CD8-positive, alpha-beta memory T cell (primary cell): ENCODE measurements at regions not wholly inside any gene's neighbourhood (a gene's known extent, or its start where the extent isn't known, plus 50 kb on each side); places are given as distances from the start of the nearest gene placed in this dataset.
"Not testable (repeated sequence)": the region's sequence is repeated elsewhere in the genome, so short reads cannot be mapped to it uniquely, and the experiment has no call there.

Experiments used
- CTCF ChIA-PET: fragments of 350-600 bp; sonication (Branson Sonifier 250); formaldehyde crosslinking; loops from one replicate; lab custom pipeline; 2021; ENCODE audit warnings: antibody characterized with exemption; lab: Charles Lee
- POLR2A ChIA-PET: fragments of 350-600 bp; sonication (Branson Sonifier 250); formaldehyde crosslinking; loops from one replicate; lab custom pipeline; 2021; ENCODE audit warnings: antibody characterized with exemption; lab: Charles Lee
- DNase-seq, 5 donors: peaks; one replicate each; pipeline versions ENCODE4 v3.0.0 to v3.0.0-alpha.2; 2020 to 2022; ENCODE audit warnings: mixed read lengths in 1 of 5
- H3K27ac ChIP-seq: one replicate; pipeline ENCODE4 v1.7.0; 2013; ENCODE audit warnings: low read depth, mild to moderate bottlenecking, low read length, moderate library complexity
- H3K27me3 ChIP-seq: 2 replicates; pipeline ENCODE4 v1.7.0; 2013; ENCODE audit warnings: low read length, mild to moderate bottlenecking; ENCODE audit not compliant: insufficient read depth, poor library complexity, severe bottlenecking
- H3K36me3 ChIP-seq: 2 replicates; pipeline ENCODE4 v1.7.0; 2013; ENCODE audit warnings: mild to moderate bottlenecking, low read length, moderate library complexity; ENCODE audit not compliant: insufficient read depth
- H3K4me1 ChIP-seq: 2 replicates; pipeline ENCODE4 v1.7.0; 2013; ENCODE audit warnings: mild to moderate bottlenecking, low read length, moderate library complexity; ENCODE audit not compliant: insufficient read depth
- H3K4me3 ChIP-seq: 2 replicates; pipeline ENCODE4 v1.7.0; 2013; ENCODE audit warnings: mild to moderate bottlenecking, low read length
- H3K9me3 ChIP-seq: 2 replicates; pipeline ENCODE4 v1.7.0; 2013; ENCODE audit warnings: mild to moderate bottlenecking, low read length
- H3K27ac Mint-ChIP-seq, 8 donors: one replicate each; pipeline ENCODE4 v1.8.0; 2020 to 2021; ENCODE audit warnings: mixed read lengths in 8 of 8, mild to moderate bottlenecking in 6 of 8, inconsistent platforms in 3 of 8, moderate library complexity in 3 of 8
- H3K27me3 Mint-ChIP-seq, 2 donors: one replicate each; pipeline ENCODE4 v1.8.0; 2020 to 2021; ENCODE audit warnings: mixed read lengths in 2 of 2, mild to moderate bottlenecking in 1 of 2, moderate library complexity in 1 of 2
- H3K36me3 Mint-ChIP-seq, 3 donors: one replicate each; pipeline ENCODE4 v1.8.0; 2020 to 2021; ENCODE audit warnings: mixed read lengths in 3 of 3, inconsistent platforms in 1 of 3, mild to moderate bottlenecking in 1 of 3
- H3K4me1 Mint-ChIP-seq, 3 donors: one replicate each; pipeline ENCODE4 v1.8.0; 2020 to 2021; ENCODE audit warnings: mixed read lengths in 3 of 3, inconsistent platforms in 1 of 3, mild to moderate bottlenecking in 1 of 3
- H3K4me3 Mint-ChIP-seq, 7 donors: one replicate each; pipeline ENCODE4 v1.8.0; 2020 to 2021; ENCODE audit warnings: mixed read lengths in 7 of 7, mild to moderate bottlenecking in 6 of 7, moderate library complexity in 4 of 7, inconsistent platforms in 2 of 7
- H3K9me3 Mint-ChIP-seq, 5 donors: one replicate each; pipeline ENCODE4 v1.8.0; 2020 to 2022; ENCODE audit warnings: mixed read lengths in 5 of 5, mild to moderate bottlenecking in 3 of 5, moderate library complexity in 2 of 5, inconsistent platforms in 1 of 5

DNA sequence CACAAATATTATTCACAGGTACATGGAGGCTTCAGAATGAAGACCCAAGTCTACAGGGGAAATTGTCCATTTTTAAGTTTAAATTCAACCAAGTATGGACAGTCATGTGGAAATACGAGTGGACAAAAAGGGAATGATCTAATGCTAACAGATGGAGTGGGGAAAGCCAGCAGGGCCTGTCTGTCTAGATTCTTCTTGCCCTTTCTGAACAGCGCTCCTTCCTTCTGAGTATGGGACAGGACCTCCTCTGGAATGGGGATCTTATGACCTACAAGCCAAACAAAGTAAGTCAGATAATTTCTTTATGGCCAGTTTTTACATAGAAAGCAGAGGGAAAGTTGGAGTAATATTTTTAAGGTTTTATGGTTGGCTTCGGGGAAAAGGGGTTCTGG, 119.8 kb upstream of the NEK6 start:
- Mint-ChIP-seq H3K4me3 (no peak overlapping the region), H3K9me3 (no peaks in the 10 kb centered on the region), H3K36me3 (no peaks in the 10 kb centered on the region), H3K27ac (peak overlapping the region in 1 of 8 donors; percentile 47), H3K27me3 (peaks cover 0 to 4% of the 10 kb centered on the region in 2 donors), H3K4me1 (peaks cover 0 to 1% (median 0%) of the 10 kb centered on the region in 3 donors)
- no peaks in the 10 kb centered on the region for H3K36me3 ChIP-seq
- no peak for DNase-seq
- H3K27ac ChIP-seq: no peak overlapping the region
- no peak overlapping the region for H3K4me3 ChIP-seq
- CTCF ChIA-PET: no interaction called here
- H3K27me3 ChIP-seq: no peaks in the 10 kb centered on the region
- POLR2A ChIA-PET: no interaction called here
- H3K4me1 ChIP-seq: no peaks in the 10 kb centered on the region
- no peaks in the 10 kb centered on the region for H3K9me3 ChIP-seq

DNA sequence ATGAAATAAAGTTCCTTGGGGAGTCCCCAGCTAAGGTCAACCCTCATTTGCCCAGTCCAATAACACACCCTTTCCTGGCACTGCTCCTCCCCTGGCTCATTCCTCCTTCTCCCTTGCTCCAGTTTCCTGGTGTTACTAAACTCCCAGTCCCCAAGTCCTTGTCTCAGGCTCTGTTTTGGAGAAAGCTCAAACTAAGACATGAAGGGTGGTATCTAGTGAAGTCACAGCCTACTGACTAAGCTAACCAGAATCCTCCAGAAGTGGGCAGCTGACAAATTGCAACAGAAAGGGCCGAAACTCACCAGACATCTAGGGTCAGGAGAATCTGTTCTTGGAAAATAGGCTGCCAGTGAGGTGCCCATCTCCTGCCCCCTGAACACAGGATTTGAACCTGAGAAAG, 118.7 kb upstream of the NEK6 start:
- Histone ChIP-seq H3K4me3 (no peak overlapping the region), H3K4me1 (no peaks in the 10 kb centered on the region), H3K27me3 (no peaks in the 10 kb centered on the region), H3K9me3 (no peaks in the 10 kb centered on the region), H3K36me3 (no peaks in the 10 kb centered on the region), H3K27ac (no peak overlapping the region)
- Mint-ChIP-seq H3K4me1 (no peaks in the 10 kb centered on the region), H3K4me3 (no peak overlapping the region), H3K9me3 (no peaks in the 10 kb centered on the region), H3K36me3 (no peaks in the 10 kb centered on the region), H3K27ac (peak overlapping the region in 2 of 8 donors; percentile 23 to 57), H3K27me3 (peaks cover 0 to 2% of the 10 kb centered on the region in 2 donors)
- no peak for DNase-seq
- POLR2A ChIA-PET: no interaction called here
- CTCF ChIA-PET: interaction anchor here (0.6 kb wide), 1 partner anchor 20 kb away, joined by 3 read pairs; no protein-coding TSS in a partner anchor

DNA sequence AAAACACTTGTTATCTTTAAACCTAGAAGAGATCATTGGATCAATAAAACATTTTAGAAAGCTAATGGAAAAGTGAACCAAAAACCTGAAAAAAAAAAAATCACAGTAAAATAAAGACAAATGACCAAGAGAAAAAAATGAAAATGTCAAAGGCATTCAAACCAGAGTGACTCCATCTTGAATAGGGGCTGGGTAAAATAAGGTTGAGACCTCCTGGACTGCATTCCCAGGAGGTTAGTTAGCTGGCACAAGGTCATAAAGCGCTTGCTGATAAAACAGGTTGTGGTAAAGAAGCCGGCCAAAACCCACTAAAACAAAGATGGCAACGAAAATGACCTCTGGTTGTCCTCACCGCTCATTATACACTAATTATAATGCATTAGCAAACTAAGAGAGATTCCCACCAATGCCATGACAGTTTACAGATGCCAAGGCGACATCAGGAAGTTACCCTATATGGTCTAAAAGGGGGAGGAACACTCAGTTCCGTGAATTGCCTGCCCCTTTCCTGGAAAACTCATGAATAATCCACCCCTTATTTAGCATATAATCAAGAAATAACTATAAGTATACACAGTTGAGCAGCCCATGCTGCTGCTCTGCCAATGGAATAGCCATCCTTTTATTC, 116.7 kb upstream of the NEK6 start:
- no peaks in the 10 kb centered on the region for H3K27me3 ChIP-seq
- Mint-ChIP-seq H3K27ac (peak overlapping the region in 1 of 8 donors; percentile 30), H3K9me3 (no peaks in the 10 kb centered on the region), H3K4me3 (no peak overlapping the region), H3K36me3 (no peaks in the 10 kb centered on the region), H3K4me1 (no peaks in the 10 kb centered on the region), H3K27me3 (no peaks in the 10 kb centered on the region)
- no peaks in the 10 kb centered on the region for H3K9me3 ChIP-seq
- no peaks in the 10 kb centered on the region for H3K36me3 ChIP-seq
- ChIA-PET CTCF (no interaction called here), POLR2A (interaction anchor here (0.7 kb wide), 1 partner anchor 54 kb away, joined by 3 read pairs; no protein-coding TSS in a partner anchor)
- no peak overlapping the region for H3K4me3 ChIP-seq
- no peak overlapping the region for H3K27ac ChIP-seq
- no peaks in the 10 kb centered on the region for H3K4me1 ChIP-seq
- DNase-seq: no peak

DNA sequence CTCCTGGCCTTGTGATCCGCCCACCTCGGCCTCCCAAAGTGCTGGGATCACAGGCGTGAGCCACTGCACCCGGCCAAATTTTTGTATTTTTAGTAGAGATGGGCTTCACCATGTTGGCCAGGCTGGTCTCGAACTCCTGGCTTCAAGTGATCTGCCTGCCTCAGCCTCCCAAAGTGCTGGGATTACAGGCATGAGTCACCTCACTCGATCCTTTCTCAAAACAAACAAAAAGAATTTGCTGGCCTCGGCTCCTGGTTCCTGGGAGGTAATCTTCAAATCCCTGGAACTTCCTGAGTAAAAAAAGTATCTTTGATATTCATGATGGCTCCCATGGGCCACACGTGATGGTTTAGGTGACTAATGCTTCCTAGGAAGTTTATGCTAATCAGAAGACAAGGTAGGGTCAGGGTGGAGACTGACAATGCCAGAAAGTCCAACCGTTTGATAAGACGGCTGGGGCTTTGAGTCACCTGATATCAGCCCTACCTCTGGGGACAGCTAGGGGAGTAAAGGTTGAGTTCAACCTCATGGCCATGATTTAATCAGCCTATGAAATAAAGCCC, 113.1 kb upstream of the NEK6 start:
- H3K4me3 Mint-ChIP-seq, CTCF ChIA-PET, H3K4me3 ChIP-seq, H3K27me3 Mint-ChIP-seq, H3K36me3 ChIP-seq, H3K27ac ChIP-seq, H3K36me3 Mint-ChIP-seq, H3K9me3 ChIP-seq, POLR2A ChIA-PET, DNase-seq, H3K27me3 ChIP-seq, H3K4me1 Mint-ChIP-seq, H3K9me3 Mint-ChIP-seq, H3K27ac Mint-ChIP-seq, H3K4me1 ChIP-seq: not testable (repeated sequence)

DNA sequence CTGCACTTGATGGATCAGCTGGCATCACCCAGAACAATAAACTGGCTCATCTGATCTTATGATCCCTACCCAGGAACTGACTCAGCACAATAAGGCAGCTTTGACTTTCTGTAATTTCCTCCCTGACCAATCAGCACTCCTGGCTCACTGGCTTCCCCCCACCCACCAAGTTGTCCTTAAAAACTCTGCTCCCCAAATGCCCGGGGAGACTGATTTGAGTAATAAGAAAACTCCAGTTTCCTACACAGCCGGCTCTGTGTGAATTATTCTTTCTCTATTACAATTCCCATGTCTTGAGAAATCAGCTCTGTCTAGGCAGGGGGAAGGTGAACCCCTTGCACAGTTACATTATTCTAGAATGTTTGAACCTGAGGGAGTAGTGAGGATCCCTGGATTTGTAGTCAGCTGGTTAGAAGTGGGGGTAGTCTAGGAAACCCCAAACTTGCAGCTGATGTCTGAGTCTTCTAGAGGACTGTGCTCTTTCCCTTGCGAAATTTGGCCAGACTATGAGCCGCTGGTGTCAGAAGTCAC, 111.7 kb upstream of the NEK6 start:
- POLR2A ChIA-PET: interaction anchor here (0.7 kb wide), 1 partner anchor 56 kb away, joined by 6 read pairs; no protein-coding TSS in a partner anchor
- H3K4me1 Mint-ChIP-seq: no peaks in the 10 kb centered on the region
- H3K27ac ChIP-seq: no peak overlapping the region
- no peak overlapping the region for H3K4me3 Mint-ChIP-seq
- peaks cover 5 to 11% of the 10 kb centered on the region in 2 donors for H3K27me3 Mint-ChIP-seq
- H3K36me3 ChIP-seq: no peaks in the 10 kb centered on the region
- CTCF ChIA-PET: interaction anchor here (1.1 kb wide), 1 partner anchor 19 kb away, joined by 4 read pairs; no protein-coding TSS in a partner anchor
- no peak overlapping the region for H3K4me3 ChIP-seq
- DNase-seq: no peak
- H3K4me1 ChIP-seq: no peaks in the 10 kb centered on the region
- no peaks in the 10 kb centered on the region for H3K9me3 Mint-ChIP-seq
- no peaks in the 10 kb centered on the region for H3K9me3 ChIP-seq
- no peaks in the 10 kb centered on the region for H3K27me3 ChIP-seq
- peaks cover 0 to 6% (median 0%) of the 10 kb centered on the region in 3 donors for H3K36me3 Mint-ChIP-seq
- H3K27ac Mint-ChIP-seq: no peak overlapping the region

DNA sequence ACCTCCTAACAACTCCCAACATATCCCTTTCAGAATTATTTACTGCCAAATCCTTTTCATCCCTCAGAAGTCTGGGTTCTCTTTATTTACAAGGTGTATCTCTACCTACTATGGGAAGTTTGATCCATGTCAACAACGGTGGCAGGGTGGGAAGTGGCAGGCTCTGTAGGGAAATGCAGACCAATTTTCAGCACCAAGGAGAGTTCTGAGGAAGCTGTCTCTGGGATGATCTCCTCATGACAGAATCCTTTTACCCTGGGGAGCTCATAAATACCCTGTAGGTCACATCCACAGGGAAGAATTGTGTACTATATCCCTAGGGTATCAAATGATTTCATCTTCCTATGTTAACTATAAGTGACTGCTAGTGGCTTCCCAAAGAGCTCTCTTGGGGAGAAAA, 107.8 kb upstream of the NEK6 start:
- Mint-ChIP-seq H3K36me3 (peaks cover 0 to 6% (median 0%) of the 10 kb centered on the region in 3 donors), H3K4me3 (no peak overlapping the region), H3K27ac (no peak overlapping the region), H3K4me1 (peaks cover 0 to 8% (median 5%) of the 10 kb centered on the region in 3 donors), H3K27me3 (peaks cover 8 to 19% of the 10 kb centered on the region in 2 donors), H3K9me3 (peaks cover 0 to 4% (median 0%) of the 10 kb centered on the region in 5 donors)
- POLR2A ChIA-PET: no interaction called here
- no peaks in the 10 kb centered on the region for H3K4me1 ChIP-seq
- no peaks in the 10 kb centered on the region for H3K27me3 ChIP-seq
- no peaks in the 10 kb centered on the region for H3K9me3 ChIP-seq
- DNase-seq: no peak
- H3K4me3 ChIP-seq: no peak overlapping the region
- CTCF ChIA-PET: interaction anchor here (1.2 kb wide), 1 partner anchor 23 kb away, joined by 3 read pairs; no protein-coding TSS in a partner anchor
- no peaks in the 10 kb centered on the region for H3K36me3 ChIP-seq
- H3K27ac ChIP-seq: no peak overlapping the region

DNA sequence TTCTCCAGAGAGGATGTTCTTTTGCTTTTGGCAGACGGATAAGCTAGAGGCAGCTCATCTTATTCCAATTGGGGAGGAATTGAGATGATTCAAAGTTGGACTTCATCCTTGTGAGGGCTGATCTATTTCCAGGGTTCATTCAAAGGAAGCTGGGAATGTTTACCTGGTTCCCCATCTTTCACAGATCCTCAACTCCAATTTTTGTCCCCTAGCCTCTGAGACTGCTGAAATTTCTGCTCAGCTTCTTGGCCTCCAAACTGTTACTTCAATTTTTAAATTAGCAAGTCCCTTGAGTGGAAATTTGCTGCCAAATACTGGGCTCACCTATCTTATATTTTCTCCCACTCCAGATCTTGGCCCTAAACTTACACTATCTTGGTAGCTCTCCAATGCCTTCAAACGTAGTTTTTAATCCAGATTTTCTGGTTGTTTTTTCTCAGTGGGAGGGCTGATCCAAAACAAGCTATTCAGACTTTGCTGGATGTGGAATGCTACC, 93.9 kb upstream of the NEK6 start:
- H3K4me3 Mint-ChIP-seq: no peak overlapping the region
- H3K27ac ChIP-seq: no peak overlapping the region
- DNase-seq: no peak
- no peaks in the 10 kb centered on the region for H3K9me3 ChIP-seq
- POLR2A ChIA-PET: no interaction called here
- H3K27me3 Mint-ChIP-seq: peaks cover 9 to 16% of the 10 kb centered on the region in 2 donors
- H3K27ac Mint-ChIP-seq: peak overlapping the region in 1 of 8 donors; percentile 62
- H3K36me3 Mint-ChIP-seq: peaks cover 0 to 17% (median 5%) of the 10 kb centered on the region in 3 donors
- no peak overlapping the region for H3K4me3 ChIP-seq
- peaks cover 4 to 14% (median 9%) of the 10 kb centered on the region in 5 donors for H3K9me3 Mint-ChIP-seq
- no peaks in the 10 kb centered on the region for H3K4me1 ChIP-seq
- CTCF ChIA-PET: no interaction called here
- no peaks in the 10 kb centered on the region for H3K4me1 Mint-ChIP-seq
- H3K27me3 ChIP-seq: no peaks in the 10 kb centered on the region
- H3K36me3 ChIP-seq: no peaks in the 10 kb centered on the region

DNA sequence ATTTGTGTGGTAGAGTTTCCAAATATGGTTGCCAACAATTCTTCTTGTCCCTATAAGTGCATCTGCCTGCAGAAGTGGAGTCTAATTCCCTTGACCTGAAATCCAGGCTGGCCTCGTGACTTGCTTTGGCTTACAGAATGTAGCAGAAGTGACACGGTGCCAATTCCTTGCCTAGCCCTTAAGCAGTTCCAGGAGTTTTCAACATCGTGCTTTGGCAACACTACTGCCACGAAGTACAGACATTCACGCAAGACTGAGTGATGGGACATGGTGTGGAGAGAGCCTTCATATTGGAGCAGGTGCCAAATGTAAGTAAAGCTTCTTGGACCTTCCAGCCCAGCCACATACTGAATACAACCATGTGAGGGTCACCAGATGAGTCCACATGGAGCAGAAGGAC, 92.9 kb upstream of the NEK6 start:
- H3K4me1 Mint-ChIP-seq: no peaks in the 10 kb centered on the region
- no peak overlapping the region for H3K27ac ChIP-seq
- no peak for DNase-seq
- CTCF ChIA-PET: no interaction called here
- no peak overlapping the region for H3K4me3 ChIP-seq
- no peaks in the 10 kb centered on the region for H3K27me3 ChIP-seq
- H3K36me3 ChIP-seq: no peaks in the 10 kb centered on the region
- POLR2A ChIA-PET: no interaction called here
- no peaks in the 10 kb centered on the region for H3K9me3 ChIP-seq
- no peak overlapping the region for H3K4me3 Mint-ChIP-seq
- H3K27ac Mint-ChIP-seq: peak overlapping the region in 1 of 8 donors; percentile 31
- no peaks in the 10 kb centered on the region for H3K4me1 ChIP-seq
- peaks cover 4 to 14% (median 9%) of the 10 kb centered on the region in 5 donors for H3K9me3 Mint-ChIP-seq
- peaks cover 9 to 16% of the 10 kb centered on the region in 2 donors for H3K27me3 Mint-ChIP-seq
- peaks cover 0 to 17% (median 5%) of the 10 kb centered on the region in 3 donors for H3K36me3 Mint-ChIP-seq
